Astrocyte of the hippocampus (primary cell): ENCODE measurements at regions not wholly inside any gene's neighbourhood (a gene's known extent, or its start where the extent isn't known, plus 50 kb on each side); places are given as distances from the start of the nearest gene placed in this dataset.
A peak's percentile ranks its signal among the peaks of the same experiment; 100 is the strongest.

Experiments used
- DNase-seq: peaks from one replicate; pipeline ENCODE4 v3.0.0; 2011; ENCODE audit warnings: low read depth, low spot score

DNA sequence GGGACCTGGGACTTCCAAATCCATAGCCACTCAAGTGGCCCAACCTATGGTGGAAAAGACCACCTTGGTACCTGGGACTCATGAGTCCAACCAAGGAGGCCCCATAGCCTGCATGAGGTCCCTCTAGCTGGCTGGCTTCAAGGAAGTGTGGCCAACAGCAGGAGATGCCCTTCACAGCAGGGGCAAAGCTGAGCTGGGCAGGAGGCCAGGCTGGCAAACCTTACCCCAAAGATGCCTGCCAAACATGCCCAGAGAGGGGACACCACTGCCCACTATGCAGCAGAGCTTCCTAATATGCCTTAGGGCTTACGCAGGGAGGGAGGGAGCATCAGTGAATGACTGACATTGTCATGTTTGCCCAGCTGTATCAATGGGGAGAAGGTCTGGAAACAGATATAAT is 188.0 kb upstream of the GLI2 start:
- no peak for DNase-seq

DNA sequence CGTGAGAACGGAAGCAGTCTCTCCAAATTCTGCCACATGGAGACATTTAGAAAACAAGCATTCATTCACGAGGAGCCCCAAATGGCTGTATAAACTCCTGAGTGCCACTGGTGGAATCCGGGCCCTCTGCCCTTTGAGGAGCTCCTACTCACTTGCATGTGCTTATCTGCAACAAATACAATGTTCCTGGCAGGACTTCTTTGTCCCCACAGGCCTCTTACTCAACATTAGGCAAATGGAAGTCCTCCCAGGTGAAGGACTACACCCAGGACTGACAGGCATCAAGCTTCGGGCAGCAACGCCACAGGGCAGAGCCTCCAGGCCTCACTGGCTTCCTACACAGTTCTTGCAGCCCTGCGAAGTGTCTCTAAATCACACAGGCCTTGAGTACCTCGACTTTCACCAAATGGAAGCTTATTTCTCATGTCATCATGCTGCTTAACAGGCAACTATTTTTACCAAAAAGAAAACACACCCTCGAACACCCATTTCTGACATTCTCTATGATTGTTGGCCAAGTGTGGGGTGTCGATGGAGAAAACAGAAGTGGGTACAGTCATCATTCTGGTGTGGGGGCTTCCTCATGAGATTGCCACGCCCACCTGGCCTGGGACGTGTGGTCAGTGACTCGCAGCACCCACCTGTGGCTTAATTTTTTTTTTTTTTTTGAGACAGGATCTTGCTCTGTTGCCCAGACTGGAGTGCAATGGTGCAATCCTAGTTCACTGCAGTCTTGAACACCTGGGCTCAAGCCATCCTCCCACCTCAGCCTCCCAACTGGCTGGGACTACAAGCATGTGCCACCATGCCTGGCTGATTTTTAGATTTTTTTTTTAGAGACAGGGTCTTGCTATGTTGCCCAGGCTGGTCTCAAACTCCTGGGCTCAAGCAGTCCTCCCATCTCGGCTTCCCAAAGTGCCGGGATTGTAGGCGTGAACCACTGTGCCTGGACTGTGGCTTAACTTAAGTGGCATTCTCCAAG is 186.8 kb upstream of the GLI2 start:
- no peak for DNase-seq

DNA sequence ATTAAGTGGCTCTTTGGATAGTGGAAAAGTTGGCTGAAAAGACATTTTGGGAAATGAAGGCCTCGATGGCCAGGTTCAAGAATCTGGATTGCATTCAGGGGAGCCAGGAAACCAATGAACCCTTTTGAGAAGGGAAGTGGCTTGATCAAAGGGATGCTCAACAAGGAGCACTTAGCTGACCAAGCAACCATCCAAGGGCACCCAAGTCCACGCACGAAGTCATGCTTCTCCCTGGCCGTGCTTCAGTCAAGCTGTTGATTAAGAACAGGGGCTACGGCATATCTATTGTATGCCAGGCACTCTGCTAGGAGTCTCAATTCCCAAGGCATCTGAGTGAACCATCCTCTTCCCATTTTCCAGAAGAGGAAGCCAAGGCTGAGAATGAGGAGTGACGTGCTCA is 185.8 kb upstream of the GLI2 start:
- DNase-seq, result no peak

DNA sequence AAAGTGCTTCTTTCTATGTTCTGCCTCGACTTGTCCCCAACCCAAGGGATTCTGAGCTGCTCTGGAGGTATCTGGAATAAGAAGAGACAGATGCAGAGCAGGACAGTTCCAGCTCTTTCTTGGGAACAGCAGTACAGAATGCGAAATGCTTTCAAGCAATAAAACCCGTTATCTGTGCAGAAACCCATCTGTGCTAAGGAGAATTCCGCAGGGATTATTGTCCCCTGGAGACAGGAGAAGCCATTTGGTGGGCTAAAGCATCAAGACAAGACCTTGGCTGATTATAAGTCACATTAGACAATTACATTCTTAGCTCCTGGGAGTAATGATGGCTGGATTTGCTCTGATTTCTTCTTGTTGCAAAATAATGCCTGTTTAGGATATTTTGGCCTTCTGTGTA is 185.4 kb upstream of the GLI2 start:
- no peak for DNase-seq

DNA sequence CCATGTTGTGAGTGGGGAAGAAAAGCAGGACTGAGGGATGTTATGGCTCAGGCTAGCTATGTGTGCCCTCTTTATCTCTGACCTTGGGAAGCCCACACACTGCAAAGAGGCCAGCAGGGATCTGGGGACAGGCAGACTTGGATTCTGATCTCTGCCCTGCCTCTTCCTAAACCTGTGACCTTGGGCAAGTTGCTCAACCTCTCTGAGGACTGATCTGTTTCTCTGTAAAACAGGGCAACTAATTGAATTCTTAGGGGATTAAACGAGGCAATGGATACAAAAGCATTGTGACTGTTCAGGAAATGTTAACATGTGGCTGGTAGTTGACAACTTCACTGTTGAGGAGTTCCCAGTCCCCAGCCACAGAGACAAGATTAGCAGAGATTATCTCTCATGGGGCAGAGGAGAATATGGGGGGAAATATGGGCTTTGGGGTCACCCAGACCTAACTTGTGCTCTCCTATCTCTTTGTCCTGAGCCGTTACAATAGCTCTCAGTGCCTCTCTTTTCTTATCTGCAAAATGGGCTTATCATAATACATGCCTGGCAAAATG is 184.7 kb upstream of the GLI2 start:
- no peak for DNase-seq

DNA sequence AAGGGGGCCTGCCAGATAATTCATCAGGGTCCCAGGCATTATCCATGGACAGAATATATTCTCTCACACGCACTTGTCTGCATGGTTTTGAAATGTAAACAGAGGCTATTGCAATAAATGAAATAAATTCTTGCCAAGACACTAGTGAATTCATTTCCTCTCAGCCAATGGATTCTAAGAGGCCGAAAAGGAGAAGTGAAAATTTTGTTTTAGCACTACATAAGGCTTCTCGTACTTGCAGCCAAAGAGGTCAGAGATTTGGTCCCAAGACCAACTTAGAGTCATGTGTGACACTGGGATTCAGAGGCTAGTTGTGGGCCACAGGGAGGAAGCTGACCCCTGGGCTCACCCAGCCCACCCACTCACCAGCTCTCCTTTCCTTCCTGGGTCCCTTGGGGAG is 184.1 kb upstream of the GLI2 start:
- DNase-seq, result no peak

DNA sequence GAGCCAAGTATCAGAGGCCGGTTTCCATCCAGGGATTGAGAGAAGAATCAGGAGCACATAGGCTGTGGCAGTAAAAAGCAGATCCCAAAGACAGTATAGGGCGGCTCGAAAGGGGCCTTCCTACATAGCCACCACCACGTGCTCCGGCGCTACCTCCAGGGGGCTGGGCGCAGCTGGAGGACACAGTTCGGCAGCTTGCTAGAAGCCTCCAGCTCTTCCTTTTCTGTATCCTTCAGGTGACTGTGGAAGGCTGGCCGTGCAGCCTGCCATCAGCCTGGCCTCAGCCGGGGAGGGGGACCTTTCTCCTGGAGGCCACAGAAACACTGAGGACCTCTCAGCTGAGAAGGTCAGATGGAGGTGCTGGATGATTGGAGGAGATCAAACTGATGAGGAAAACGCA is 183.6 kb upstream of the GLI2 start:
- DNase-seq, result no peak

DNA sequence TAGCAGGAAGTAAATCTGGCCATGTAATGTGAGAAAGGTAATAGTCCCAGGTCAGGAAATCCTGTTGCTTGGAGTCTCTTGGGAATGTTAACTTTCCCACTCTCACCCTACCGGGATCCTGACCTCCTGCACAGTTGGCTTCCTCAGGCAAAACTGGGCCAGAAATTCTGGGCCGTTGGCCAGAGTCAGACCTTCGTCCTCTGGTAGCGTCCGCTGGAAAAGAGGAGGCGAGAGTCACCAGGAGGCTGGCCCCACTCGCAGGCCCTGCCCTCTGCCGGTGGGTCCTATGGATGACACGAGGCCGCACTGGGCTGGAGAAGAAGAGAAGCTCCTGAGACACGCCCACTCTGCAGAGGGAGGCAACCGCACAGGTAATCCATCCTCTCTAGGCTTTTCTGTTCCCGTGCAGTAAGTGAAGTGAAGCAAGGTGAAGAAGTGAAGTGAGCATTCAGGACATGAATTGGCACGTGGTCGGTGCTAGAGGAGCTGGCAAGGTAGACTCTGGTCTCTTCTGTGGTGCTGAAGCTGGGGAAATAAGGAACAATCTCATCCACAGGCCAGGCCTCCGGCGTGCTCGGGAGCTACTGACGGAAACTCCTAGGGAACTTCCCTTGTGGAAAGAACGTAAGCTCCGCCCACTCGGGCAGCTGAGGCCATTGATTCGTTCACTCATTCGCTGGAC is 182.7 kb upstream of the GLI2 start:
- DNase-seq, result peak; percentile 77

DNA sequence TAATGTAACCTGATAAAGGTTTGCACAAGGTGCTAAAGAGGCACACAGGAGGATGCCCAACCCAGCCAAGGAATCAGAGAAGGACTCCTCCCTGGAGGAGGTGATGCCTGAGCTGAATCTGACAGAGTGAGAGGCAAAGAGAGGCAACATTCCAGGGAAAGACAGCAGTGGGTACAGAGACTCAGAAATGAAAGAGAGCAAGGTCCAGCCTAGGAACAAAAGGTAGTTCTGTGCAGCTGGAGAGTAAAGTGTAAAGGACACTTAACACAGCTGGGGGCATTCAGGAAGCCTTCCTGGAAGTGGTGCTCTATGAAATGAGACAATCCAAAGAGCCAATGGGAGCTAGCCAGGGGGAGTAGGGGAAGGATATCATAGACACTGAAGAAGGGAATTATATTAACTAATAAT is 181.0 kb upstream of the GLI2 start:
- no peak for DNase-seq

DNA sequence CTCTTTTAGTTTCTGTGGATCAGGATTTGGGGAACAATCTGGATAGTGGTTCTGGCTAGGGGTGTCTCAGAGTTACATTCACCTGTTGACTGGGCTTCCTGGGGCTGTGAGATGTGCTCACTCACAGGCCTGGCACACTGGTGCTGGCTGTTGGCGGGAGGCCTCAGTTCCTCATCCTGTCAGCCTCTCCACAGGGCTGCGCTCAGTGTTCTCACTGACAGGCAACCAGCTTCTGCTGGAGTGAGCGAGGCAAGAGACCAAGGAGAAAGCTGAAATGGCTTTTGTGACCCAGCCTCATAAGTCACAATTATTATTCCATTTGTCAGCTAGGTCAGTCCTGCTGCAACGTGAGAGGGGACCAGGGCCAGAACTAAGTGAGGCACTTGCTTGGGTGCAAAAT is 180.6 kb upstream of the GLI2 start:
- no peak for DNase-seq

DNA sequence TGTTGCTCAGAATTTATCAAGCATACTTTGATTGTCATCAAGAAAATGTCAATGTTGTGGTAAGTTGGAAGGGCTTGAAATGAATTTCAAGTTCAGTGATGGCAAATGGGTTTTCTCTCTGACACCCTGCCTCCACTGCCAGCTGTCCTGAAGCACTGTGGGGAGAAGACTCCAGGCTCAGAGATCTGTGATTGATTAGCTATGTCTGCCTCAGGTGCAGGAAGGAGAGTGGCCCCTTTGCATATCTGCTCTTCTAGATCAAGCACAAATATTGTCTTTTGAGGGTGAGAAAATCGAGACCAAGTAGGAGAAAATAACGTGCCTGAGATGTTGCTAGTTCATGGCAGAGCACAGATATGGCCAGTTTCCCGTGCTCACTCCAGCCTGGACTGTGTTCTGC is 178.8 kb upstream of the GLI2 start:
- DNase-seq, result no peak

DNA sequence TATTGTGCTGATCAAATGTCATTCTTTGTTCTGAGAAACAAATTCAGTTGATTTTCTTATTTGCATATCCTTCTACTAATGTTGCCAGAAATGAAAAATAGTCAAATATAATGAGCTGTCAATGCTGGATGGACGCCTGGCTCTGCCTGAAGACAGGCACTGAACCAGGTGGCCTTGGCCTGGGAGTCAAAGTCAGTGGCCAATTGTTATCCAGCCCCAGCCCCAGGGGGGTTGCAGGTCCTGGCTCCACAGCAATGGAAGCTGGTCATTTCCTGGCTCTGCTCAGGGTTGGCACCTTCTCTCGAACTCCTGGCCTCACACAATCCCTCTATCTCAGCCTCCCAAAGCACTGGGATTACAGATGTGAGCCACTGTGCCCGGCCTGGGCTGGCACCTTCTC is 176.8 kb upstream of the GLI2 start:
- DNase-seq, result no peak

DNA sequence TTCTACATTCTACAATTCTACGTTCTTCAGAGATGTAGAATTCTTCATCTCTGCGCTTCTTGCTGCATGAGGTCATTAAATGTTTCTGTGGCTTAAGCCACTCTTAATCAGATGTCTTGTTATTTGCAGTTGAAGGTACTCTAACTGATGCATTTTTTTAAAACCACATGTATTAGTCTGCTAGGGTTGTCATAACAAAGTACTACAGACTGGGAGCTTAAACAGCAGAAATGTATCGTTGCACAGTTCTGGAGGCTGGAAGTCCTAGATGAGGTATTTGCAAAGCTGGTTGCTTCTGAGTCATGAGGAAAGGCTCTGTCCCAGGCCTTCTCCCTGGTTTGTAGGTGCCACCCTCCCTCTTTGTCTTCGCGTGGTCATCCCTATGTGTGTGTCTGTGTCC is 176.3 kb upstream of the GLI2 start:
- DNase-seq, result peak; percentile 96

DNA sequence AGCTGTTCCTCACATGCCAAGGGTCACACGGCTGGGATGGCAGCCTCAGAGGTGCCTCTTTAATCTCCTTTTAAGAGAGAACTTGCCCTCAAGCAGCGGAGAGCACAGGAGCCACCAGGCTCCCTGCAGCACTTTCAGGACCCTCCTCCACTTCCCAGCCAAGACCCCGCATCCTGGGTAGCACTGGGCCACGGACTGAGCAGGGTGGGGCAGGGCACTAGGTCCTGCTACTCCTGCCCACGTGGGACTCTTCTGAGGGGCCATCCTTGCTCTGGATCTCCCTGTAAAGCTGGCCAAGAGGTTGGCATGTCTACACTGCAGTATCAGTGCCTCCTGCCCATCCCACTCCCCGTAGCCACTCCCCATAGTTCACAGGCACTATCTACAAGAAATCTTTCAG is 175.3 kb upstream of the GLI2 start:
- no peak for DNase-seq

DNA sequence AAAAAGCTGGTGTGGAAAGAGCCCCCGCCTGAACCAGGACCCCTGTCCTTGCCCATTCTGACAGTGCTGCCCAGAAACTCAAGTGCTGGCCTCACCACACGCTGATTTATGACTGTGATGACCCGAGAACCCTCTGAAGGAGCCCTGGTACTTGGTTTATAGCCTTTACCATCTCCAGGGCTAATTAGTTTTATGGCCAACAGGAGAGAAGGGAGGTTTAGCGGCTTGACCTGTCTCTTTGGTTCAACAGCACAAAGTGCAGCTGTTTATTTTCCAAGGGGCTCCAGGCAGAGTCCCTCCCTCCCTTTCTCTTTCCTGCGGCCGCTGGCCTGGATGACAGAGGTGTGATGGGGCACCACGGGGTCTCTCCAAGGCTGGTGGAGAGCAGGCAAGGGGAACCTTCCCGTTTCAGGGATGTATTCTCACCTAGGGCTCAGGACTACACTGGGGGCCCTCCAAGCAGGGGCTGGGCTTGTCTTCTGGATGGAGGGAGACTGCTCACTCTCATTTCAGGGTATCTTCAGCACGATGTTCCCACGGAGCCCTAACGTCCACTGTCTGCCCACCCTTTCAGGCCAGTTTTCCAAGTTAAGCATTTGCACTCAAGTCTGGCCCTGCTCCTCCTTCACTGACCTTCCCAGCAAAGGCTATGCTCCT is 174.2 kb upstream of the GLI2 start:
- no peak for DNase-seq

DNA sequence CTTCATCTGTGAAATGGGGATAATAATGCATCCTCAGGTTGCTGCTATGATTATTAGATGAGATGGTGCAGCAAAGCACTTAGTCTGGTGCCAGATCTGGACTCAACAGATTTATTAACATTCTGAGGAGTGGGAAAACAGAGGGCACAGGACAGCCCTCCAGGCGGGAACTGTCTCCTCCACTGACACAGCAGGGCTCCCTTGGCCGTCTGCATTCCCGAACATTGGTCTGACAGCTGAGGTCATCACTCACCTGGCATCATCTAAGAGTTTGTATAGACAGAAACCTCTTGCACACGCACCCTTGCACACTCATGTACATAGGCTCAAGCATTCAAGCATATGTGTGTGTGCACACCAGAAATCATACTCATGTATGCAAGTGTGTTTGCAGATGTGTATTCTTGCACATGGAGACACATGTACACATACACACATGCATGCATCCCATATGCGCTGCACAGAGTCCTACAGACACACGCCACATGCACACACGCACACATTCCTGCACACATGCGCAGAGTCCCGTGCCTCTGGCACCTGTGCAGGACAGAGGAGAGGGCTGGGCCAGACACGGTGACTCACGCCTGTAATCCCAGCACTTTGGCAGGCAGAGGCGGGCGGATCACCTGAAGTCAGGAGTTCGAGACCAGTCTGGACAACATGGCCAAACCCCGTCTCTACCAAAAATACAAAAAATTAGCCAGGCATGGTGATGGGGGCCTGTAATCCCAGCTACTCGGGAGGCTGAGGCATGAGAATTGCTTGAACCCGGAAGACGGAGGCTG is 173.3 kb upstream of the GLI2 start:
- no peak for DNase-seq

DNA sequence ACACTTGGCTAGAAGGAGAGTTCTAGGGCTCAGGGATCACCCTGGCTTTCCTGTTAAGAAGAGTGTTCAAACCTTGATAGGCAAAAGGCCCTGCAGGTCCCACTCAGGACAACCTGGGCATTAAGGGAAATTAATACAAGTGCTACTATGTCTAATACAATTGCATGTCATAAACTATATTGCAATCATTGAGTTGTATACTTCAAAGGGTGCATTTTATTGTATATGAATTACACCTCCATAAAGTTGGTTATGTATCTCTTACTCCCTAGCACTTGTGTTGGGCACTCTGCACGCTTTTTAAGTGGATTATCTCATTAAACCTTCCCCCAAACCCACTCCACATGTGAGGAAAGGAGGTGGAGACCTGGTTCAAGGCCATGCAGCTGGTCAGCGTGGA is 172.1 kb upstream of the GLI2 start:
- DNase-seq, result no peak

DNA sequence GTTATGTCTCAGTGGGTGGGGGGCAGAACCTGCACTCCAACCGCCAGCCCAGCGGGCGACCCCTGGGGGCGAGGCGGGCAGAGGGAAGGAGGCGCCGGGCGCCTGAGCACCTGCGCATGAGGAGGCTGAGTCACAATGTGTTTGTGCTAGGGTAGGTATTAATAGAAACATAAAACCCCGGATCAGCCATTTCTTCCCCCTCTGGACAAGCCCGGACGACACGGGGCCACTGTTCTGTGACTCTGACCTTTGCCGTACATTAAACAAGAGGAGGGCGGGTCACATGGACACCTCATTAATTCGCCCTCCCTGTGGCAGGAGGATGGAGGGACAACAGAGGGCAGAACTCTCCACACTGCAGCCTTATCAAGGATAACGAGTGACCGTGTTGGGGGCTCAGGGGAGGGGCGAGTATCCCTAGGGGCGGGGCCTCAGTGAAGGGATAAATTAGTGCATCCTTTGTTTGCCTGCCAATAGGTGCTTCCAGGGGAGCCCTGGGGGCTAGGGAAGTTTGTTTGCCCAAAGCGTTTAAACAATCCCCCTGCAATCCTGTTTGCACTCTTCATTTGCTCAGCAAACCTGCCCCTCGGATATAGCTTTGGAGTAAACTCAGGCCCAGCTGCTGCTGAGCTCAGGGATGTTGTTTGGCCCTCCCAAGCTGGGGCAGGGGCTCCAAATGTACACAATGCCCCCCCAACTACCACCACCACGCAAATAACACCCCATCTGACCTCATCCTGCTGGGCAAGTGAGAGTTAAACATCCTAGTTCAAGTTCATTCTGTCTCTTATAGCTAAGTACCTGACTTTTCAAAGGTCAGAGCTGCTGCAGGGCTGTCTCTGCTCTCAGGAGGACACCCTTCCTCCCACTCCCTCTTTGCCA is 171.2 kb upstream of the GLI2 start:
- DNase-seq, result no peak

DNA sequence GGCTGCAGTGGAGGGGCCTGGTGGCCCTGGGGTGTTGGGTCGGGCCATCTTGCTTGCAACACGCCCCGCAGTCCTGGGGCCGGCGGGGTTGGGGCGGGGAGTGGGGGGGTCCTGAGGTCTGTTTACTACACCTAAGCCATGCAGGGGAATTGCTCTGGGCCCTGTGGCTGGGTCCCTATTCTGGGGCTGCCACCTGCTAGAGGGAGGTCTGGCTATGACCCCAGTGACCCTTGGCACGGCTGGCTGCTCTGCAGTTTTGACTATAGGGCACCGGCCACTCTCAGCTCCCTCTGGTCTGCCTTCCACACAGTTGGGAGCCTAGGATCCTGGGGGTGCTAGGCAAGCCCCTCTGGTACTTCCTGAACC is 170.6 kb upstream of the GLI2 start:
- DNase-seq, result no peak

DNA sequence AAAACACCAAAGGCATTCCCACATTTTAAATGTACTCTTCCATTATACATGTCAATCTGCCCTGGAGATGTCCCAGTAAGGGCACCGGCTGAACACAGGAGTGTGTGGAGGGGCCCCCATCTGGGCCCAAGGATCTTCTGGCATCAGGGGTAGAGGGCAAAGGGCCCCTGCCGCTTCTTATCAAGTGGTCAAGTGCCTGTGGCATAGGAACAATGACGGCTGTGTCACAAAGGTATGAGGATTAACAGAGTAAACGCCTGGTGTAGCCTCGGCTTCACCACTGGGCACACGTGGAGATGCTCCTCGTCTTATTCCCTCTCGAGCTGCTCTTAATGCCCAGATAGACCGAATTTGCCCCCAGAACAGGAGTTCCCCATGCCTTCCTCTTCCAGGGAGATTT is 169.7 kb upstream of the GLI2 start:
- DNase-seq, result no peak
